Heart right ventricle (tissue), 16 donors: ENCODE measurements at regions not wholly inside any gene's neighbourhood (a gene's known extent, or its start where the extent isn't known, plus 50 kb on each side); places are given as distances from the start of the nearest gene placed in this dataset.

Experiments used
- ATAC-seq, 8 donors: fragments of 200-7000 bp; cut with Tn5 transposase; one replicate each; pipeline ENCODE4 v1.9.1; 2020; ENCODE audit warnings: mild to moderate bottlenecking in 8 of 8, moderate library complexity in 8 of 8, moderate number of reproducible peaks in 1 of 8
- DNase-seq, 2 donors: peaks; one replicate each; pipeline ENCODE4 v3.0.0-alpha.2; 2020
- H3K27ac ChIP-seq, 10 donors: fragments of 200-600 bp; sonication (generic) in 2 of 10; one replicate each; pipeline versions ENCODE4 v1.5.0 to v1.8.0; 2020 to 2022; ENCODE audit warnings: mild to moderate bottlenecking in 3 of 10
- H3K27me3 ChIP-seq, 7 donors: fragments of 200-600 bp; one replicate each; pipeline ENCODE4 v1.8.0; 2021 to 2022; ENCODE audit warnings: mild to moderate bottlenecking in 2 of 7
- H3K36me3 ChIP-seq, 9 donors: fragments of 200-600 bp; sonication (generic) in 1 of 9; one replicate each; pipeline versions ENCODE4 v1.5.0 to v1.8.0; 2020 to 2022; ENCODE audit warnings: mild to moderate bottlenecking in 2 of 9
- H3K4me1 ChIP-seq, 9 donors: fragments of 200-600 bp; sonication (generic) in 1 of 9; one replicate each; pipeline versions ENCODE4 v1.5.0 to v1.8.0; 2020 to 2022; ENCODE audit warnings: mild to moderate bottlenecking in 4 of 9
- H3K4me3 ChIP-seq, 10 donors: fragments of 200-600 bp; sonication (generic) in 2 of 10; one replicate each; pipeline versions ENCODE4 v1.5.0 to v1.8.0; 2020 to 2022; ENCODE audit warnings: mild to moderate bottlenecking in 7 of 10, moderate library complexity in 2 of 10
- H3K9me3 ChIP-seq, 11 donors: fragments of 200-600 bp in 10 of 11; sonication (generic) in 2 of 11; one replicate each; pipeline versions ENCODE4 v1.5.0 to v1.8.0; 2013 to 2022; ENCODE audit warnings: mild to moderate bottlenecking in 2 of 11, control low read depth in 1 of 11, moderate library complexity in 1 of 11
- CTCF ChIP-seq, 9 donors: fragments of 200-600 bp; sonication (generic) in 2 of 9; IDR thresholded peaks; one replicate each; pipeline versions ENCODE4 v1.5.0 to v1.8.0; 2021 to 2022; ENCODE audit warnings: antibody characterized with exemption in 9 of 9, mild to moderate bottlenecking in 5 of 9, moderate library complexity in 1 of 9
- WGBS, 2 donors: extraction: QIAGEN DNeasy Blood & Tissue Kit; methylation state at CpG; one replicate each; pipeline ENCODE4 v1.1.7; 2013; ENCODE audit warnings: inconsistent platforms in 1 of 2; 5-methylcytosine and 5-hydroxymethylcytosine counted together
- intact Hi-C, 10 donors: fragments of 100-400 bp; cut with DNase I; formaldehyde crosslinking; loops; one replicate each; pipeline versions ENCODE4 v1.11.1 to v1.14.2; 2022
- donor health status: Arrhythmogenic right ventricular cardiomyopathy.
- donor health status: ischemic (EF 13 %, LVEDD 7.1; RV severe dilation, severe dysfunction).
- donor health status: healthy with polysubstance abuse.
- donor health status: DM: no; HTN: yes; CAD: no.
- donor health status: DM: no; HTN: no; CAD: no.
- donor health status: ischemic (EF 25% LVEDD 6.9; RV normal size, moderate dysfunction).
- donor health status: ischemic (EF 25% LVEDD 5.7; RV mildly dilated, moderate dysfunction).
- donor health status: healthy.
- donor health status: DM: yes; HTN: yes; CAD: no.
- donor health status: Ischemic cardiomyopathy.
- donor health status: ischemic (EF 35%, LVEDD 5.7; RV mildly dilated, moderate dysfunction).
- donor health status: nonischemic (EF 11% LVEDD 7.7; RV severe dilation, severe dysfunction).
- donor health status: DM: yes; HTN: yes; CAD: no.
- donor health status: PGD.
- donor health status: ischemic (EF 29% LVEDD 5.4; RV normal size, mild dysfunction).
- donor health status: nonischemic (EF 23%, LVEDD 6.1; RV moderate dilation, normal function).

DNA sequence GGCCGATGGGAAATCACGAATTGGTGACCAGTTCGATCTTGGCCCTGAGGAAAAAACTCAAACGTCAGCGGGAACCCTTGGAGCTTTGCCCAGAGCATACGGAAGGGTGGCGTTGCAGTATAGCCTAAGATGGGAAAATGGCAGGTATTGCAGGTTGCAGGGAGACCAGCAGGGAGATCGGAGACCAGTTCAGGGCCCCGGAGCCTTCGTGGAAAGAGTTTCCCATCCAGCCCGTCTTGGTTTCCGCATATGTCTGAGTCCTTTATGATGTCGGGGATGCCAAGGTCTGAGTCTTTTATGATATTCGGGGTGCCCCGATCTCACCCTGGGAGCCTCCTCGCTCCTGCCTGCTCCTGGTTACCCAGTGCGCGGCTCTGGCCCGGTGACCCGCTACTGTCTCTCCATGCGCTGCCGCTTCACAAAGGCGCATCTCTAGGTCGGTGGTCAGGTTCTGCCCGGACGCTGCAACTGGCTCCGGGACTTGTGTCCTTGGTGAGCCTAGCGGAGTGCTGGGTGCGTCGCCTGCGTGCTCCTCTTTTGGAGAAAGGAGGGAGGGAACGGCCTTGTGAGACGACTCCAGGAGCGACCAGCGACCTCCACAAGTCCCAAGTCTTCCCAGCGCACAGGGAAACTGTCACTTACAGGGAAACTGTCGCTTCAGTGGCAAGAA is 94.2 kb downstream of the PRKAB2 start:
- intact Hi-C loops, result no loop called here
- Histone ChIP-seq H3K27ac (no peak overlapping the region), H3K27me3 (peaks cover 24 to 100% (median 100%) of the 10 kb centered on the region in 7 donors), H3K36me3 (no peaks in the 10 kb centered on the region), H3K4me1 (peaks cover 0 to 32% (median 20%) of the 10 kb centered on the region in 9 donors), H3K4me3 (no peak overlapping the region), H3K9me3 (no peaks in the 10 kb centered on the region)
- ATAC-seq, result no peak
- 4 to 9% methylated on average over 37 of the region's 37 CpGs for WGBS, 2 donors
- no peak for DNase-seq
- no peak for TF ChIP-seq CTCF (IDR thresholded peaks at IDR 0.05)

GRCh38 chr1:147077523-147077922 is 94.7 kb downstream of the PRKAB2 start:
- 4 to 9% methylated on average over 20 of the region's 20 CpGs for WGBS, 2 donors
- H3K36me3 ChIP-seq, result no peaks in the 10 kb centered on the region
- no peak for TF ChIP-seq CTCF (IDR thresholded peaks at IDR 0.05)
- DNase-seq (no peak), ATAC-seq (no peak)
- H3K9me3 ChIP-seq, result no peaks in the 10 kb centered on the region
- intact Hi-C loops, result no loop called here
- H3K27me3 ChIP-seq, result peaks cover 24 to 100% (median 100%) of the 10 kb centered on the region in 7 donors
- no peak overlapping the region for H3K27ac ChIP-seq
- H3K4me3 ChIP-seq, result no peak overlapping the region
- peaks cover 0 to 35% (median 20%) of the 10 kb centered on the region in 9 donors for H3K4me1 ChIP-seq

DNA sequence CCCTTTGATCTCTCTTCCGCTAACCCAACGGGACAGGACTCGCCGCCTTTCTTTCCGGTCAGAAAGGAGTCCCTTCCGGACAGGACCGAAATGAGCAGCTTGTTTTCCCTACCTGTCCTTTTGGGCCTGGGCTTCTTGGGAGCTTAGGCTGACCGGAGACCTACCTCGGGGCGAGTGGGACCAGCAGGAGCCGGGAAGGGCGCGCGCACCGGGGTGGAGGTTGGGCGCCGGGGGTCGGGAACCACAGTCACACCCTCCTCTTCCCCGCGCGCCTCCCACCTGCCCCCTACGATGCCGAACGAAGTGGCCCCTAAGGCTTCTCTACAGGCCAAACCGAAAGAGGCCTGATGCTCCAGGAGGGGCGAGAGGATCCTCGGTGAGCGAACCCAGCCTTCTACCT is 95.2 kb downstream of the PRKAB2 start:
- Histone ChIP-seq H3K4me3 (no peak overlapping the region), H3K27me3 (peaks cover 24 to 100% (median 100%) of the 10 kb centered on the region in 7 donors)
- ATAC-seq, result no peak

DNA sequence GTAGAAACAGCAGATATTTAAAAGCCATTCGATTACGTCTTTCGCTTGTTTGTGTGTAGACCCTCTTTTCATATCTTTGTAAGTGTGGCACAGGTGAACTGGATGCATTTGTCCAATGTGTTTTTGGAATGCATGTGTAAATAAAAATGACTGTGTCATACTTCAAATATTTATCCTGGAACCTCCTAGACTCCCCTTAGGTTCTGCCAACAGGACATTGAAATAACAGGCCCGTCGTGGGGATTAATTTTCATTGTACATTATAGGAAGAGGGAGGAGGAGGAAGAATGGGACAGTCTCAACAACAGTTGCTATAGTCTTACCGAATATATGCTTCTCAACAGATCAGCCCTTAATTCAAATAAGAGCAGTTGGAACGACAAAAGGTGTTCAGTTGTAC is 95.8 kb downstream of the PRKAB2 start:
- WGBS, 2 donors, result 61 to 73% methylated on average over 7 of the region's 7 CpGs
- H3K9me3 ChIP-seq, result no peaks in the 10 kb centered on the region
- DNase-seq (no peak), ATAC-seq (no peak)
- no peak for TF ChIP-seq CTCF (IDR thresholded peaks at IDR 0.05)
- no peak overlapping the region for H3K4me3 ChIP-seq
- H3K36me3 ChIP-seq, result no peaks in the 10 kb centered on the region
- intact Hi-C loops, result no loop called here
- peaks cover 0 to 38% (median 20%) of the 10 kb centered on the region in 9 donors for H3K4me1 ChIP-seq
- H3K27ac ChIP-seq, result no peak overlapping the region
- peaks cover 24 to 100% (median 100%) of the 10 kb centered on the region in 7 donors for H3K27me3 ChIP-seq

More for the DNA sequence above, 95.2 kb downstream of the PRKAB2 start:
- intact Hi-C loops, result no loop called here
- H3K9me3 ChIP-seq, result no peaks in the 10 kb centered on the region
- WGBS, 2 donors, result 9 to 11% methylated on average over 28 of the region's 28 CpGs
- no peak overlapping the region for H3K27ac ChIP-seq
- peaks cover 0 to 38% (median 20%) of the 10 kb centered on the region in 9 donors for H3K4me1 ChIP-seq
- no peaks in the 10 kb centered on the region for H3K36me3 ChIP-seq
- no peak for DNase-seq
- TF ChIP-seq CTCF (IDR thresholded peaks at IDR 0.05), result no peak
